ENCODE measurements at regions not wholly inside any gene's neighbourhood (a gene's known extent, or its start where the extent isn't known, plus 50 kb on each side); places are given as distances from the start of the nearest gene placed in this dataset.

- TF ChIP-seq CTCF (IDR thresholded peaks at IDR 0.05; ENCODE audit: low read depth, low read length) (no peak), EZH2phosphoT487 (IDR thresholded peaks at IDR 0.05; ENCODE audit: low read depth) (no peak)
Observed at GRCh38 chrX:39890807-39891206, 207.0 kb downstream of the BCOR start.

Data from OCI-LY3 (cell line).